ENCODE measurements at regions not wholly inside any gene's neighbourhood (a gene's known extent, or its start where the extent isn't known, plus 50 kb on each side); places are given as distances from the start of the nearest gene placed in this dataset.

DNA sequence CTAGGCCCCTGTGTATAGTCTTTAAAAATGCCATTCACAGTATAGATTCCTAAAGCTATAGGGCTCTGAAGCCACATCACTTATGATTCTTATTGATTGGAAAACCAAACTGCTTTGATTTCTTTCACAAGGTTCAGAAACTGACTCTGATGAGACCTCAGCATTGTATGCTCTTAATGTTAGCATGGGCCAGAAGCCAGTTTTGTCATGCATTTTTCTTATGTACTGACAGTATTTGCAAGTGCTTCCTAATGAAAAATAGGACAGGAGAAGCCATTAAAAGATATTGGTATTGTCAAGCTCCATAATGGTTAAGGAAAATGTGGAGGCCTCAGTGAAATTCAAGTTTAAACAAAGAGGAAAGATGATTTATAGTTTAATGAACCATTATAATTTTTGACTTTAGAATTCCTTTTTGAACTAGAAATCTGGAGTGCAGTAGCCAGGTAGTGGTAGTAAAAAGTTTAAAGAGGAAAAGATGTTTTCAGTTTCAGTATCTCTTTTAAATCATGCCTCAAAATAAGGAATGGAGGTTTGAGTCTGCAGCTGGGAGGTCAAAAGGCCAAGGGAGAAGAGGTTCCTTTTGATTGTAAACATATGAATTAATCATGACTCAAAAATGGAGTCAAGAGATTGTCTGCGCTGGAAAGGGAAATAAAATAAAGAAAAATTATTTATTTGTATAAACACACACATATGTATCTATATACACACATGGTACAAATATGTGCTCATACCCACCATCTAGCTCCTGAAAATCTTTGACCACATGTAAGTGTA is 388.1 kb upstream of the PRICKLE1 start (continued):
- TF ChIP-seq BMI1 (IDR thresholded peaks at IDR 0.05; ENCODE audit: borderline replicate concordance) (no peak), EGR1 (IDR thresholded peaks at IDR 0.05; ENCODE audit: borderline replicate concordance in 1 of 2, low read depth in 2 of 2, low read length in 2 of 2) (no peak), RELA (IDR thresholded peaks at IDR 0.05; ENCODE audit: borderline replicate concordance, partially characterized antibody) (no peak), ZNF217 (IDR thresholded peaks at IDR 0.05) (no peak), GABPA (IDR thresholded peaks at IDR 0.05; ENCODE audit: low read depth) (no peak)

DNA sequence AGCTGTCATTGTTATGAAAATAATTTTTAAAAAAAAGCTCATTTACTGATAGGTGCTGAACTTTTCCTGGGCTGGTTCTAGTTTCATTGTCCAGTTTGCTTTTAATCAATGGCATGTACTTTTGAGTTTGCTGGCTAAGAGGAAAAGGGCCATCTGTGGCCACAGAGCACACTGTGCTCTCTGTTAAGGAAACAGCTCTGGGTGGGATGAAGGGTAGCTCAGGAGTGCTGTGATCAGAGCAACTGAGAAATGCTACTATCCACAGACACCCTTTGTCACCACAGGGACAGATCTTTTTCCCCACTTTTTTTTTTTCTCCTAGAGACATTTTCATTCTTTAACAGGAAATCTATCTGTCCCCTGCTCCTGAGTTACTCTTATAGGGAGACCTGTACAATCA is 387.1 kb upstream of the PRICKLE1 start:
- SMC1A ChIA-PET (ENCODE audit: uncharacterized antibody, unreplicated experiment): no interaction called here
- ATAC-seq (no peak), DNase-seq (ENCODE audit: low read depth, low spot score) (no peak), FAIRE-seq (no peak)
- H3K4me2 ChIP-seq (ENCODE audit: control insufficient read depth, insufficient read depth): no peak overlapping the region
- intact Hi-C loops (cut with micrococcal nuclease; ENCODE audit: unreplicated experiment): no loop called here
- TF ChIP-seq BACH1 (IDR thresholded peaks at IDR 0.05; ENCODE audit: borderline replicate concordance): no peak
- TF ChIP-seq PAX5 (IDR thresholded peaks at IDR 0.05; ENCODE audit: borderline replicate concordance, low read depth, low read length): no peak
- no peak for TF ChIP-seq CHD2 (IDR thresholded peaks at IDR 0.05; ENCODE audit: borderline replicate concordance, low read depth, low read length)
- no peak for TF ChIP-seq BCL11A (IDR thresholded peaks at IDR 0.05; ENCODE audit: low read depth, low read length)
- TF ChIP-seq MTA2 (IDR thresholded peaks at IDR 0.05; ENCODE audit: low read depth): no peak
- TF ChIP-seq POLR2AphosphoS2 (IDR thresholded peaks at IDR 0.05; ENCODE audit: low read depth, low read length): no peak
- no peaks in the 10 kb centered on the region for H3K9me3 ChIP-seq (replicated peaks; ENCODE audit: control insufficient read depth, insufficient read depth, low read length)
- POLR2A ChIA-PET: no interaction called here
- RAD21 ChIA-PET (ENCODE audit: unreplicated experiment): no interaction called here
- H3K27me3 ChIP-seq (replicated peaks in 1 of 2; ENCODE audit: control insufficient read depth in 2 of 2, insufficient read depth in 2 of 2, low read length in 1 of 2): no peaks in the 10 kb centered on the region
- H3K4me3 ChIP-seq: no peak overlapping the region
- H3K4me1 ChIP-seq (ENCODE audit: control insufficient read depth, insufficient read depth, low read length): no peaks in the 10 kb centered on the region
- H2AFZ ChIP-seq (ENCODE audit: control insufficient read depth, low read depth, low read length): no peak overlapping the region
- in situ Hi-C loops (cut with MboI): no loop called here
- no peak overlapping the region for H3K9ac ChIP-seq (ENCODE audit: control insufficient read depth, insufficient read depth, low read length)
- BruUV-seq (replicated peaks): no TSS peak
- H3K36me3 ChIP-seq (ENCODE audit: control insufficient read depth in 2 of 2, insufficient read depth in 2 of 2, low read length in 1 of 2): no peaks in the 10 kb centered on the region
- H4K20me1 ChIP-seq (ENCODE audit: control insufficient read depth, insufficient read depth): no peaks in the 10 kb centered on the region
- H3K27ac ChIP-seq (ENCODE audit: control insufficient read depth, insufficient read depth): no peak overlapping the region
- H3K79me2 ChIP-seq (ENCODE audit: control insufficient read depth, insufficient read depth, low read length): no peaks in the 10 kb centered on the region
- CTCF ChIA-PET: no interaction called here

Measured in GM12878 (cell line).